AG09309 (cell line): ENCODE measurements at regions not wholly inside any gene's neighbourhood (a gene's known extent, or its start where the extent isn't known, plus 50 kb on each side); places are given as distances from the start of the nearest gene placed in this dataset.

ENCODE experiments used
- DNase-seq: peaks from one replicate; pipeline ENCODE4 v3.0.0-alpha.2; 2010; ENCODE audit warnings: low read depth
- H3K4me3 ChIP-seq: 2 replicates; pipeline ENCODE4 v1.5.1; 2011; ENCODE audit warnings: mild to moderate bottlenecking, low read depth, low read length, moderate library complexity; ENCODE audit not compliant: control insufficient read depth
- CTCF ChIP-seq: IDR thresholded peaks from 2 replicates; pipeline ENCODE4 v1.5.1; 2011; ENCODE audit warnings: mild to moderate bottlenecking, low read depth, low read length, inconsistent platforms; ENCODE audit not compliant: insufficient read depth, control insufficient read depth; ENCODE audit errors: missing control alignments

- no peak overlapping the region for H3K4me3 ChIP-seq
- TF ChIP-seq CTCF, result no peak
- DNase-seq, result no peak
Observed at GRCh38 chr12:24252602-24253001, 303.1 kb upstream of the SOX5 start.

- DNase-seq, result no peak
- no peak for TF ChIP-seq CTCF
- H3K4me3 ChIP-seq, result no peak overlapping the region
Observed at GRCh38 chr12:24246934-24247333, 297.5 kb upstream of the SOX5 start.

- no peak for DNase-seq
- no peak overlapping the region for H3K4me3 ChIP-seq
- TF ChIP-seq CTCF, result no peak
Observed at GRCh38 chr12:24246376-24246775, 296.9 kb upstream of the SOX5 start.

GRCh38 chr12:24244801-24245200, 295.3 kb upstream of the SOX5 start:
- no peak overlapping the region for H3K4me3 ChIP-seq
- DNase-seq, result no peak
- no peak for TF ChIP-seq CTCF

GRCh38 chr12:24244231-24244630, 294.8 kb upstream of the SOX5 start:
- no peak for TF ChIP-seq CTCF
- no peak for DNase-seq
- H3K4me3 ChIP-seq, result no peak overlapping the region

GRCh38 chr12:24240707-24241106, 291.2 kb upstream of the SOX5 start:
- no peak for TF ChIP-seq CTCF
- no peak for DNase-seq
- no peak overlapping the region for H3K4me3 ChIP-seq
